ENCODE measurements at regions not wholly inside any gene's neighbourhood (a gene's known extent, or its start where the extent isn't known, plus 50 kb on each side); places are given as distances from the start of the nearest gene placed in this dataset.

DNA sequence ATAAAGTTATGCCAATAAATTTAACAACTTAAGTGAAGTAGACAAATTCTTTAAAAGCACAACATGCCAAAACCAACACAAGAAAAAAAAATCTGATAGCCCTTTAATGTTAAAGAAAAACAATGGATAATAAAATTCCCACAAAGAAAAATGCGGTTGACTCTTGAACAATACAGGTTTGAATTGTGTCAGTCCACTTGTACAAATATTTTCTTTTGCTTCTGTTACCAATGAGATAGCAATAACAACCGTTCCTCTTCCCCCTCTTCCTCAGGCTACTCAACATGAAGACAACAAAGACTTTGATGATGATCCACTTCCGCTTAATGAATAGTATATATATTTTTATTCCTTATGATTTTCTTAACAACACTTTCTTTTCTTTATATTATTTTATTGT is 283.9 kb upstream of the MAN1A1 start:
- TF ChIP-seq CTCF (IDR thresholded peaks at IDR 0.05) (no peak), MAX (CRISPR knock-in tag; IDR thresholded peaks at IDR 0.05) (no peak), ESRRA (CRISPR knock-in tag; IDR thresholded peaks at IDR 0.05; ENCODE audit: borderline replicate concordance) (no peak), ATF6 (CRISPR knock-in tag; IDR thresholded peaks at IDR 0.05) (no peak), AFF4 (CRISPR knock-in tag; IDR thresholded peaks at IDR 0.05; ENCODE audit: borderline replicate concordance) (no peak), ARID4B (CRISPR knock-in tag; IDR thresholded peaks at IDR 0.05; ENCODE audit: borderline replicate concordance) (no peak), NFE2L1 (CRISPR knock-in tag; IDR thresholded peaks at IDR 0.05) (no peak), KAT7 (CRISPR knock-in tag; IDR thresholded peaks at IDR 0.05; ENCODE audit: borderline replicate concordance) (no peak)
- TF ChIP-seq, protein P1, sequence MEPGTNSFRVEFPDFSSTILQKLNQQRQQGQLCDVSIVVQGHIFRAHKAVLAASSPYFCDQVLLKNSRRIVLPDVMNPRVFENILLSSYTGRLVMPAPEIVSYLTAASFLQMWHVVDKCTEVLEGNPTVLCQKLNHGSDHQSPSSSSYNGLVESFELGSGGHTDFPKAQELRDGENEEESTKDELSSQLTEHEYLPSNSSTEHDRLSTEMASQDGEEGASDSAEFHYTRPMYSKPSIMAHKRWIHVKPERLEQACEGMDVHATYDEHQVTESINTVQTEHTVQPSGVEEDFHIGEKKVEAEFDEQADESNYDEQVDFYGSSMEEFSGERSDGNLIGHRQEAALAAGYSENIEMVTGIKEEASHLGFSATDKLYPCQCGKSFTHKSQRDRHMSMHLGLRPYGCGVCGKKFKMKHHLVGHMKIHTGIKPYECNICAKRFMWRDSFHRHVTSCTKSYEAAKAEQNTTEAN (CRISPR knock-in tag; IDR thresholded peaks at IDR 0.05), result no peak
